ENCODE measurements at regions not wholly inside any gene's neighbourhood (a gene's known extent, or its start where the extent isn't known, plus 50 kb on each side); places are given as distances from the start of the nearest gene placed in this dataset.

DNA sequence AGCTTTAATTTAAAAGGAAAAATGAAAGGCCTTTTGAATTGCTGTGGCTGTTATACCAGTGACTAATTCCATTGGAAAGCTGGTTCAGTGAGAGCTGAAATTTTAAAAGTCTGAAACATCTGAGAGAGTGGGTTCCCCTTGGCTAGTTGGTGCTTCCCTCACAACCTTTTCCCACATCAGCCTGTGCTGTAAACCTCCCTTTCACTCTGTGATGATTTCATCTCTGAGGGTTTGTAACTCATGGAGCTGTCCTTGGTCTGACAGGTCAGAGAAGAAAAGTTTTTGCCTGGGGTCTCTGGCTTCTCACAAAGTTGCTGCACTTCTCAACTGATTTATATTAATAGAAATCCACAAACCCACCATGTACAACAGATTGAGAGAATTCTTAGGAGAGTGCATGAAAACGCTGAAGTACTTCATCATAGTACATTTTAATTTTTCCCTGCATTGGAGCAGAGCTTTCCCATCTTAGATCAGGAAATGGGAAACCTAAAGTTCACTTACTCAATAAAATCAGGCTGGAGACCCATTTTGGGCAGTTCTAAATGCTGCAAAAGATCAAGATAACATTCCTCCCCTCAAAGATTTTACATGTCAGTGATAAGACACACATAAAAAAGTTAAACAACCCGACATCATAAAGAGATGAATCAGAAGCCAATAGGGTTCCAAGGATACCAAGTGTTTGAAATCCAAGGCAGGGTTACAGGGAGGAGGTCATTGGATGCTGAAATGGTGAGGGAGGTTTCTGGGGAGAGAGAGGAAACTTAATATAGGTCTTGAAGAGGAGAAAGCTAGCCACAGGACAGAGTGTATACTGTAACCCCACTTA, 157.0 kb upstream of the MKLN1 start:
- no peak overlapping the region for H3K27ac Mint-ChIP-seq
- no peaks in the 10 kb centered on the region for H3K4me1 Mint-ChIP-seq (ENCODE audit: low read depth)
- DNase-seq (no peak), ATAC-seq (ENCODE audit: poor library complexity) (no peak)
- no peak overlapping the region for H3K4me3 Mint-ChIP-seq
- Histone ChIP-seq H3K4me3 (ENCODE audit: low read length) (no peak overlapping the region), H3K27ac (ENCODE audit: low read depth in 1 of 2, low read length in 2 of 2) (no peak overlapping the region), H3K4me1 (ENCODE audit: insufficient read depth, low read length) (no peaks in the 10 kb centered on the region), H3K36me3 (ENCODE audit: insufficient read depth, low read length) (no peaks in the 10 kb centered on the region), H3K9me3 (ENCODE audit: control insufficient read depth in 1 of 2, insufficient read depth in 1 of 2, low read length in 2 of 2) (no peaks in the 10 kb centered on the region), H3K27me3 (ENCODE audit: control insufficient read depth in 1 of 2, insufficient read depth in 2 of 2, low read length in 2 of 2) (no peaks in the 10 kb centered on the region)
- intact Hi-C loops (cut with DNase I, micrococcal nuclease): no loop called here
- H3K27me3 Mint-ChIP-seq: no peaks in the 10 kb centered on the region
- H3K9me3 Mint-ChIP-seq: no peaks in the 10 kb centered on the region
- TF ChIP-seq, protein P1, sequence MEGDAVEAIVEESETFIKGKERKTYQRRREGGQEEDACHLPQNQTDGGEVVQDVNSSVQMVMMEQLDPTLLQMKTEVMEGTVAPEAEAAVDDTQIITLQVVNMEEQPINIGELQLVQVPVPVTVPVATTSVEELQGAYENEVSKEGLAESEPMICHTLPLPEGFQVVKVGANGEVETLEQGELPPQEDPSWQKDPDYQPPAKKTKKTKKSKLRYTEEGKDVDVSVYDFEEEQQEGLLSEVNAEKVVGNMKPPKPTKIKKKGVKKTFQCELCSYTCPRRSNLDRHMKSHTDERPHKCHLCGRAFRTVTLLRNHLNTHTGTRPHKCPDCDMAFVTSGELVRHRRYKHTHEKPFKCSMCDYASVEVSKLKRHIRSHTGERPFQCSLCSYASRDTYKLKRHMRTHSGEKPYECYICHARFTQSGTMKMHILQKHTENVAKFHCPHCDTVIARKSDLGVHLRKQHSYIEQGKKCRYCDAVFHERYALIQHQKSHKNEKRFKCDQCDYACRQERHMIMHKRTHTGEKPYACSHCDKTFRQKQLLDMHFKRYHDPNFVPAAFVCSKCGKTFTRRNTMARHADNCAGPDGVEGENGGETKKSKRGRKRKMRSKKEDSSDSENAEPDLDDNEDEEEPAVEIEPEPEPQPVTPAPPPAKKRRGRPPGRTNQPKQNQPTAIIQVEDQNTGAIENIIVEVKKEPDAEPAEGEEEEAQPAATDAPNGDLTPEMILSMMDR (IDR thresholded peaks at IDR 0.05): no peak
- POLR2A ChIA-PET: no interaction called here
- H3K36me3 Mint-ChIP-seq (ENCODE audit: low read depth): no peaks in the 10 kb centered on the region
- CTCF ChIA-PET: interaction anchor here (0.6 kb wide), 1 partner anchor 40 kb away, joined by 3 read pairs; no protein-coding TSS in a partner anchor

DNA sequence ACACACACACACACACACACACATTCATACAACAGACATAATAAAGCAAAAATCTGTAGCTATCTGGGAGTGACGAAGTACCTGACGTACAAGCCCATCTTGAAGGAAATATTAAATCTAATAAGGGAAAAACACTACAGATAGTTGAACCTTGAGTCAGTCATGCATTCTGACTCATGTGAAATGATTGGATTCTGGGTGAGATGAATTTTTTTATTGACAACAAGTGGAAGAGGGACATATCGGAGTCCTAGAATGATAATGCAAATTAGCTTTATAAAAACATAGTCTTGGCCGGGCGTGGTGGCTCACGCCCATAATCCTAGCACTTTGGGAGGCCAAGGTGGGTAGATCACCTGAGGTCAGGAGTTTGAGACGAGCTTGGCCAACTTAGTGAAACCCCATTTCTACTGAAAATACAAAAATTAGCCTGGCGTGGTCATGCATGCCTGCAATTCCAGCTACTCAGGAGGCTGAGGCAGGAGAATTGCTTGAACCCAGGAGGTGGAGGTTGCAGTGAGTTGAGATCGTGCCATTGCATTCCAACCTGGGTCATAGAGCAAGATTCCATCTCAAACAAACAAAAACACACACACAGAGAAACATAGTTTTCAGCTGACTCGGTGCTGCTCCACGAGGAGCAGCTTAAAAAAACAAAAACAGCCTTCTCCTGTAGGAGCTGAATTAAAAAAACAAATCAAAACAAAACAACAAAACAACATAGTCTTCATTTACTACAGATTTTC, 154.4 kb upstream of the MKLN1 start:
- Histone ChIP-seq H3K36me3 (ENCODE audit: insufficient read depth, low read length) (no peaks in the 10 kb centered on the region), H3K27ac (ENCODE audit: low read depth in 1 of 2, low read length in 2 of 2) (no peak overlapping the region), H3K27me3 (ENCODE audit: control insufficient read depth in 1 of 2, insufficient read depth in 2 of 2, low read length in 2 of 2) (no peaks in the 10 kb centered on the region), H3K9me3 (ENCODE audit: control insufficient read depth in 1 of 2, insufficient read depth in 1 of 2, low read length in 2 of 2) (no peaks in the 10 kb centered on the region), H3K4me3 (ENCODE audit: low read length) (no peak overlapping the region), H3K4me1 (ENCODE audit: insufficient read depth, low read length) (no peaks in the 10 kb centered on the region)
- Mint-ChIP-seq H3K27me3 (no peaks in the 10 kb centered on the region), H3K4me3 (no peak overlapping the region), H3K4me1 (ENCODE audit: low read depth) (no peaks in the 10 kb centered on the region), H3K9me3 (no peaks in the 10 kb centered on the region), H3K27ac (no peak overlapping the region), H3K36me3 (ENCODE audit: low read depth) (no peaks in the 10 kb centered on the region)
- TF ChIP-seq, protein P1 (IDR thresholded peaks at IDR 0.05): no peak
- CTCF ChIA-PET: no interaction called here
- DNase-seq (no peak), ATAC-seq (ENCODE audit: poor library complexity) (no peak)
- POLR2A ChIA-PET: no interaction called here
- intact Hi-C loops (cut with DNase I, micrococcal nuclease): no loop called here

DNA sequence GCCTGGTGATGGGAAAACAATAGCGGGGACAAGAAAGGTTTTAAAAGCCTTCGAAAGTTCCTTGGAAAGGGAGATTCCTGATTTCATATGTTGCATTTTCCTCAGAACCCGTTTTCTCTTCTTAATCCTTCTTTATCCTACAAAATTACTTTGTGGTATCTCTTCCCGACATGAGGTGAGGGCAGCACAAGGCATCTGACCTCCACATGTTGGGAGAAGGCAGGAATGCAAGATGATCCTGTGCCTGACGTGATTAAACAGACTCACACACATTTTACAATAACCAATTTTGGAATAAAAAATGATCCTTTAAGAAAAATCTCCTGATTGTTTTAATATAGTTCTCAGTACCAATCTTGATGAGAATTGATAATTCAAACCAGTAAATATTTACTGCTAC, 153.3 kb upstream of the MKLN1 start:
- H3K4me3 ChIP-seq (ENCODE audit: low read length): no peak overlapping the region
- H3K27ac ChIP-seq (ENCODE audit: low read depth in 1 of 2, low read length in 2 of 2): no peak overlapping the region
- H3K4me1 ChIP-seq (ENCODE audit: insufficient read depth, low read length): no peaks in the 10 kb centered on the region
- H3K36me3 ChIP-seq (ENCODE audit: insufficient read depth, low read length): no peaks in the 10 kb centered on the region
- ATAC-seq (ENCODE audit: poor library complexity): no peak
- Mint-ChIP-seq H3K4me3 (no peak overlapping the region), H3K4me1 (ENCODE audit: low read depth) (no peaks in the 10 kb centered on the region), H3K27ac (no peak overlapping the region), H3K9me3 (no peaks in the 10 kb centered on the region), H3K36me3 (ENCODE audit: low read depth) (no peaks in the 10 kb centered on the region), H3K27me3 (no peaks in the 10 kb centered on the region)
- H3K9me3 ChIP-seq (ENCODE audit: control insufficient read depth in 1 of 2, insufficient read depth in 1 of 2, low read length in 2 of 2): no peaks in the 10 kb centered on the region
- TF ChIP-seq, protein P1 (IDR thresholded peaks at IDR 0.05): no peak
- H3K27me3 ChIP-seq (ENCODE audit: control insufficient read depth in 1 of 2, insufficient read depth in 2 of 2, low read length in 2 of 2): no peaks in the 10 kb centered on the region
- ChIA-PET POLR2A (no interaction called here), CTCF (no interaction called here)
- no peak for DNase-seq
- intact Hi-C loops (cut with DNase I, micrococcal nuclease): no loop called here
